ENCODE measurements at regions not wholly inside any gene's neighbourhood (a gene's known extent, or its start where the extent isn't known, plus 50 kb on each side); places are given as distances from the start of the nearest gene placed in this dataset.

DNA sequence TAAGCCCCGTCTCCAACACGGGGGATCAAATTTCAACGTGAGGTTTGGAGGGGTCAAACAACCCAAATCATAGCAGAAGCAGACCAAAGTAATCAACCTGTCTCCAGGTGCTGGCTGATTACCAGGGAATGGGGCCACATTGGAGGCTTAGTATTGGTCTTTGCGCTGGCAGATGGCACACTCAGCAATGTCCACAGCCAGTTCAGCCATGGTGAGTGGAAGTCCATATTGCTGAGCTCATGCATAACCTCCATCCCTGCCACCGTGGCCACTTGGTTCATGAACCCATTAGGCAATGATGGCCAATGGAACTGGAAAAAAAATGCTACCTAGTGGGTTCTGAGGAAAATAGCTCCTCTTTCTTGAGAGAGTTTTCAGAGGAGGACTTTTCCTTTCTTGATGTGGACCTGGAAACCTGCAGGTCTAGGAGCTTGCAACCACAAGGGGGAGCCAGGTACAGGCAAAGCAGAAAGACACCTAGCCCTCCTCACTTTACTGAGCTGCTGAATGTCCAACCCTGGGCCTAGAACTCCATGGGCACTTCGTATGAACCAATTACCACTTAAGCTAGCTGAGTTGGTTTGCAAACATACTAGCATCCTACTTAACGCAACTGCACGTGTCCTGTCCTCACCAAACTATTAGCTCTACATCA lies 128.0 kb upstream of the GYPC start:
- Mint-ChIP-seq H3K36me3 (ENCODE audit: low read depth) (no peaks in the 10 kb centered on the region), H3K4me3 (no peak overlapping the region), H3K27me3 (no peaks in the 10 kb centered on the region), H3K9me3 (no peaks in the 10 kb centered on the region), H3K27ac (no peak overlapping the region), H3K4me1 (ENCODE audit: low read depth) (no peaks in the 10 kb centered on the region)
- intact Hi-C loops (cut with micrococcal nuclease) = loop anchor here (5.0 kb wide), 1 partner anchor 444 kb away; no protein-coding TSS in a partner anchor

DNA sequence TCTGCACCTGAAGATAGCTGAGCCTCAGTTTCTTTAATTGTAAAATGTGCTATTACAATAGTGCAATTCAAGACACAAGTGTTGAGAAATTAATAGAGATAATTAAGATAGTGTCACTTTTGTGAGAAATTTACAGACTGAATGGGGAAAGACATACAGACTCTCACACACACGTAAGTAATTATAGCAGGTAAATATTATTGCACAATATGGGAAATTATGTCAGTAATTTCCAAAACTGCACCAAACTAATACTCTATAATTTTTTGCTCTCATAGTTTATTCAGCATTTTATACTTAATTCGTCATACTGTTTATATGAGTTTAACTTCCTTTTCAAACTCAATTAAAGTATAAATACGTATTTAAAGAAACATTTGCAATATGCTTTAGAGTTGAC lies 124.9 kb upstream of the GYPC start:
- Mint-ChIP-seq H3K9me3 (no peaks in the 10 kb centered on the region), H3K27me3 (no peaks in the 10 kb centered on the region), H3K4me1 (ENCODE audit: low read depth) (peaks cover 8% of the 10 kb centered on the region), H3K36me3 (ENCODE audit: low read depth) (no peaks in the 10 kb centered on the region), H3K27ac (no peak overlapping the region), H3K4me3 (no peak overlapping the region)
- intact Hi-C loops (cut with micrococcal nuclease) = no loop called here

DNA sequence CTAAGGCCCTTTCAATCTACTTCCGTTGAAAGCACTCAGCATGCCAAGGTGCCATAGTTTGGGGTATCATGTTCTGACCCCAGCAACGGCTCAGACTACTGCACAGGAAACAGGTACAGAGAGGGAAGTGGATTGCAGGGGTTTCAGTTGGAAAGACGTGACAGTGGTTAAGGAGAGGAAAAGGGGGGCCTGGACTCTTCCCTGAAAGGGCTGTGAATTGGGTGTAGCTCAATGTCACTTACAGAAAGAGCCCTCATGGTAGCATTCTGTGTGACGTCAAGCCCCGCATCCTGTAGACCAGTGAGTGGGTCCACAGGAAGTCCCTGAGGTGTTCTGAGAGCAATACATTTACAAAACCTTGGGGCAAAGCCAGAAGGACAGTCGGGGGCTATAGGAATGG lies 121.5 kb upstream of the GYPC start:
- peaks cover 8% of the 10 kb centered on the region for H3K4me1 Mint-ChIP-seq (ENCODE audit: low read depth)
- intact Hi-C loops (cut with micrococcal nuclease) = no loop called here
- H3K4me3 Mint-ChIP-seq = no peak overlapping the region
- no peaks in the 10 kb centered on the region for H3K9me3 Mint-ChIP-seq
- H3K27me3 Mint-ChIP-seq = no peaks in the 10 kb centered on the region
- H3K27ac Mint-ChIP-seq = no peak overlapping the region
- H3K36me3 Mint-ChIP-seq (ENCODE audit: low read depth) = no peaks in the 10 kb centered on the region

GRCh38 chr2:126535408-126535807 lies 120.5 kb upstream of the GYPC start:
- intact Hi-C loops (cut with micrococcal nuclease) = no loop called here
- no peaks in the 10 kb centered on the region for H3K36me3 Mint-ChIP-seq (ENCODE audit: low read depth)
- peaks cover 4% of the 10 kb centered on the region for H3K9me3 Mint-ChIP-seq
- no peak overlapping the region for H3K4me3 Mint-ChIP-seq
- no peak overlapping the region for H3K27ac Mint-ChIP-seq
- peaks cover 8% of the 10 kb centered on the region for H3K4me1 Mint-ChIP-seq (ENCODE audit: low read depth)
- no peaks in the 10 kb centered on the region for H3K27me3 Mint-ChIP-seq

DNA sequence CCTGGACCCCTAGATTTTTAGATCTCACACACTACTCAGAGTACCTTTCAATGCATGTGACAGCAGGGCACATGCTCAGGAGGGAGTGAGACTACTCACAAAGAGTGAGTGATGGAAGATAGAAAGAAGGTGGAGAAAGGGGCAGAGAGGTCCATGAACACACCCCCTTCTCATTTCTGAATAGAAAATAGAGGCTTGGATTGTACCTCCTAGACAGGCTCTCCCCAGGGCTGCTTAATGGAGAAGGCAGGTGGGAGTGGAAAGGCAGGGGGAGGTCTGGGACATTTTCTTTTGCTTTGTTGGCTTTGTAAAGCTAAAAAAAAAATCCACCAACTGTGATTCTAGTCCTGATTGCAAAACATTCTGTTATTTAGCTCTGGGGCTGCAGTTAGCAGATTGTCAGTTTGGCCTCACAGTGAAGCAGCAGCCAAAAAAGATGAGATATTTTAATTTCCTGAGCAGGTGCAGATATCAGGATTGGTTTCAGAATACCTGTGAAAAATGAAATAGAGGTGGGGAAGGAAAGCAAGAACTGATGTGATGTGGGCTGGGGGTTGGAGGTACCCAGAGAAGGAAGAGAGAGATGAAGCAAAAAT lies 119.3 kb upstream of the GYPC start:
- Mint-ChIP-seq H3K27me3 (no peaks in the 10 kb centered on the region), H3K4me3 (no peak overlapping the region), H3K27ac (no peak overlapping the region), H3K4me1 (ENCODE audit: low read depth) (peaks cover 8% of the 10 kb centered on the region), H3K9me3 (peaks cover 15% of the 10 kb centered on the region), H3K36me3 (ENCODE audit: low read depth) (no peaks in the 10 kb centered on the region)
- intact Hi-C loops (cut with micrococcal nuclease) = no loop called here

DNA sequence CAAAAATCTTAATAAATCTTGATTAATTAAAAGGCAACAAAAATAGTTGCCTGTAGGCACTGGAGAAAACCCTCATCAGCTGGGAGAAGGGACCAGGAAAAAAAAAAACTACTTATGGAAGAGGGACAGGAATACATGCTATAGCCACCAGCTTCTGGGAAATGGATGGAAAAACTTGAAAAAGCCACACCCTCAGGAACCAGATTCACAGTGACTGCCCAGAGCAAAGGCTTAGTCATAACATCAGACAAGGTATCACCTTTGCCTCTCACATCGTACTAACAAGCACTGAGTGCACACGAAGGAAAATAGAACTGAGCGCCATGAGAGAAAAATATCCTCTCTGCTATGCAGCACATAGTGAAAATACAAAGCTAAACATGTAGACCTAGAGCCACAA lies 116.9 kb upstream of the GYPC start:
- H3K36me3 Mint-ChIP-seq (ENCODE audit: low read depth) = no peaks in the 10 kb centered on the region
- intact Hi-C loops (cut with micrococcal nuclease) = no loop called here
- peaks cover 6% of the 10 kb centered on the region for H3K4me1 Mint-ChIP-seq (ENCODE audit: low read depth)
- no peak overlapping the region for H3K27ac Mint-ChIP-seq
- H3K9me3 Mint-ChIP-seq = peaks cover 33% of the 10 kb centered on the region
- H3K27me3 Mint-ChIP-seq = no peaks in the 10 kb centered on the region
- no peak overlapping the region for H3K4me3 Mint-ChIP-seq

DNA sequence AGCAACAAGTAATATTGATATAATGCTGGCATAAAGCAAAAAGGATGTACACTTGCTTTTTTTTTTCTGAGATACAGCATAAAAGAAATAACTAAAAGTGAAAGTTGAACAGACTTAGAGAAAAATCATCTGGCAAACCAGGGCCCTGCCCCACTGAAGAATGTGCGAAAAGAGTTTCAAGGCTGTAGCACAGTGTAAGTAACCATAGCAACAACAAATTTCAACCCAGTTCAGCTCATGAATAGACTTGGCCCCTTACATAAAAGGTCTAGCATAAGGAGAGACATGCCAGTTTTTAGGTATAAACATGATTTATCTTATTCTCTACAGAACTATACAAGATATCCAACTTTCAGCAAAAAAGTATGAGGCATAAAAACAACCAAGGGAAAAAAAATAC lies 113.7 kb upstream of the GYPC start:
- intact Hi-C loops (cut with micrococcal nuclease) = no loop called here
- Mint-ChIP-seq H3K36me3 (ENCODE audit: low read depth) (no peaks in the 10 kb centered on the region), H3K27me3 (no peaks in the 10 kb centered on the region), H3K4me1 (ENCODE audit: low read depth) (no peaks in the 10 kb centered on the region), H3K4me3 (no peak overlapping the region), H3K27ac (no peak overlapping the region), H3K9me3 (peaks cover 33% of the 10 kb centered on the region)

- no peaks in the 10 kb centered on the region for H3K27me3 Mint-ChIP-seq
- H3K4me3 Mint-ChIP-seq = no peak overlapping the region
- no peaks in the 10 kb centered on the region for H3K36me3 Mint-ChIP-seq (ENCODE audit: low read depth)
- intact Hi-C loops (cut with micrococcal nuclease) = no loop called here
- H3K9me3 Mint-ChIP-seq = peaks cover 33% of the 10 kb centered on the region
- no peaks in the 10 kb centered on the region for H3K4me1 Mint-ChIP-seq (ENCODE audit: low read depth)
- H3K27ac Mint-ChIP-seq = no peak overlapping the region
Observed at GRCh38 chr2:126543081-126543480, 112.9 kb upstream of the GYPC start.

- no peak overlapping the region for H3K4me3 Mint-ChIP-seq
- peaks cover 10% of the 10 kb centered on the region for H3K9me3 Mint-ChIP-seq
- H3K27ac Mint-ChIP-seq = no peak overlapping the region
- no peaks in the 10 kb centered on the region for H3K4me1 Mint-ChIP-seq (ENCODE audit: low read depth)
- intact Hi-C loops (cut with micrococcal nuclease) = no loop called here
- H3K36me3 Mint-ChIP-seq (ENCODE audit: low read depth) = no peaks in the 10 kb centered on the region
- no peaks in the 10 kb centered on the region for H3K27me3 Mint-ChIP-seq
Observed at GRCh38 chr2:126558029-126558428, 97.9 kb upstream of the GYPC start.

DNA sequence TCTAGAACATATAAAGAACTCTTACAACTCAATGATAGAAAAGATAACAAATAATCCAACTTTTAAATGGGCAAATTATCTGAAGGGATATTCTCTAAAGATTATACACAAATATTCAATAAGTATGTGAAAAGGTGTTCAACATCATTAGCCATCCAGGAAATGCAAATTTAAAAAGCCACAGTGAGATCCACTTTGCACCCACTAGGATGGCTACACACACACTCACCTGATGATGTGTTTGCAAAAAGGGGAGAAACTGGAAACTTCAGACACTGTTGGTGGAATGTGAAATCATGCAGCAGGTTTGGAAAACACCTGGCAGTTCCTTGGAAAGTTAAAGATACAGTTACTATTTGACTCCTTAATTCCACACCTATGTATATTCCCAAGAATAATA lies 87.2 kb upstream of the GYPC start:
- Mint-ChIP-seq H3K4me3 (no peak overlapping the region), H3K9me3 (peaks cover 14% of the 10 kb centered on the region), H3K36me3 (ENCODE audit: low read depth) (no peaks in the 10 kb centered on the region), H3K27ac (no peak overlapping the region), H3K27me3 (no peaks in the 10 kb centered on the region), H3K4me1 (ENCODE audit: low read depth) (no peaks in the 10 kb centered on the region)
- intact Hi-C loops (cut with micrococcal nuclease) = no loop called here

DNA sequence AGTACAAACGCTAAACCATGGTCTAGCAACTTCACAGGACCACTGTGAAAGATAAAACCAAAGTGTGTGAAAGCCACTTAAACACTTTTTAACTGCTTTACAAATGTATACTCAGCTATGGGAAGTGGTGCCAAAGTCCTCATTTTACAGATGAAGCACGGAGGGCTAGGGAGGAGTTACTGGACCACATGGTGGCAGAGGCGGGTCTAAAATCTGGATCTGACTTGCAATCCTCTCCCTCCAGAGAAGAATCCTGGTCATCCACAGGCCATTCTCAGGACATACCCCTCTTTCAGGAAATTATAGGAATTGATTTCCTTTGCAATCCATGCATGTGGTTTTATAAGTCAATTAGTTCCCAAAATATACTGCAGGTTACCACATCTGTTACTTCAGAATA lies 84.6 kb upstream of the GYPC start:
- intact Hi-C loops (cut with micrococcal nuclease) = no loop called here
- Mint-ChIP-seq H3K9me3 (no peaks in the 10 kb centered on the region), H3K27me3 (no peaks in the 10 kb centered on the region), H3K27ac (no peak overlapping the region), H3K4me1 (ENCODE audit: low read depth) (no peaks in the 10 kb centered on the region), H3K36me3 (ENCODE audit: low read depth) (no peaks in the 10 kb centered on the region), H3K4me3 (no peak overlapping the region)

DNA sequence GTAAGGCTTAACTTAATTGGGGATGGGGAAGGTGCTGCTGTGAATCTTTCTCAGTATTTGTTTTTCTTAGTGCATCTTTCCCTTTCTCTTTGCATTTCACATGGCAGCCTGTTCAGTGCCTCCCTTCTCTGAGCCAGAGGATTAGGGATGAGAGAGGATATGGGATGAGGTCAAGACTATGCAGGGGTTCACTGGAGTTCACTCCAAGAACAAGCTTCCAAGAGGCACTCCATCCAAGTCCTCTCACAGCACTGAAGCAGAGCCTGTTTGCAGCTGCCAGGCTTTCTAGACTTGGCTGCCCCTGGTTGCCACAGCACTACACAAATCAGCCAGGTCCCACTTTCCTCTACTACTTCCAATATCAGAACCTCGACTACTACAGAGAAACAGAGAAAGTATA lies 80.3 kb upstream of the GYPC start:
- Mint-ChIP-seq H3K9me3 (no peaks in the 10 kb centered on the region), H3K27me3 (no peaks in the 10 kb centered on the region), H3K4me3 (no peak overlapping the region), H3K27ac (no peak overlapping the region), H3K36me3 (ENCODE audit: low read depth) (no peaks in the 10 kb centered on the region), H3K4me1 (ENCODE audit: low read depth) (no peaks in the 10 kb centered on the region)
- intact Hi-C loops (cut with micrococcal nuclease) = no loop called here

GRCh38 chr2:126579868-126580267 lies 76.1 kb upstream of the GYPC start:
- Mint-ChIP-seq H3K36me3 (ENCODE audit: low read depth) (no peaks in the 10 kb centered on the region), H3K27me3 (no peaks in the 10 kb centered on the region), H3K27ac (no peak overlapping the region), H3K4me1 (ENCODE audit: low read depth) (no peaks in the 10 kb centered on the region), H3K9me3 (no peaks in the 10 kb centered on the region), H3K4me3 (no peak overlapping the region)
- intact Hi-C loops (cut with micrococcal nuclease) = no loop called here

GRCh38 chr2:126586317-126586716 lies 69.6 kb upstream of the GYPC start:
- Mint-ChIP-seq H3K4me1 (ENCODE audit: low read depth) (no peaks in the 10 kb centered on the region), H3K27me3 (no peaks in the 10 kb centered on the region), H3K4me3 (no peak overlapping the region), H3K9me3 (no peaks in the 10 kb centered on the region), H3K27ac (no peak overlapping the region), H3K36me3 (ENCODE audit: low read depth) (no peaks in the 10 kb centered on the region)
- intact Hi-C loops (cut with micrococcal nuclease) = no loop called here

DNA sequence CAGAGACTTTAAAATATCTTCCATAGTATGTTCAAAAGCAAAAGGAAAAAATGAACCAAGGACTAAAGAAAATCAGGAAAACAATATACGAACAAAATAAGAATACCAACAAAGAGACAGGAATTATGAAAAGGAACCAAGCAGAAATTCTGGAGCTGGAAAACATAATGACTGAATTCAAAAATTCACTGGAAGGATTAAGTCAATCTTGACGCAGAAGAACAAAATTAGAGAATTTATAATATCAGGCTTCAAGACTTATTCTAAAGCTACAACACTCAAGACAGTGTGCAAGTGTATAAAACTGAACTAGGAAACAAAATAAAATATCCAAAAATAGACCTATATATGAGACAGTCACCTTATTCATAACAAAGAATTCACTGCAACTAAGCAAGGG lies 56.9 kb upstream of the GYPC start:
- Mint-ChIP-seq H3K4me3 (no peak overlapping the region), H3K27me3 (no peaks in the 10 kb centered on the region)

More for the DNA sequence above, 56.9 kb upstream of the GYPC start:
- intact Hi-C loops (cut with micrococcal nuclease) = no loop called here
- Mint-ChIP-seq H3K4me1 (ENCODE audit: low read depth) (no peaks in the 10 kb centered on the region), H3K27ac (no peak overlapping the region), H3K9me3 (peaks cover 14% of the 10 kb centered on the region), H3K36me3 (ENCODE audit: low read depth) (no peaks in the 10 kb centered on the region)
